Glutamatergic neuron (in vitro differentiated cells): ENCODE measurements at regions not wholly inside any gene's neighbourhood (a gene's known extent, or its start where the extent isn't known, plus 50 kb on each side); places are given as distances from the start of the nearest gene placed in this dataset.

ENCODE experiments used
- DNase-seq: peaks from one replicate; pipeline ENCODE4 v3.0.0; 2022
- H3K27ac Mint-ChIP-seq: one replicate; pipeline ENCODE4 v1.8.0; 2020; ENCODE audit warnings: mild to moderate bottlenecking, mixed read lengths, inconsistent platforms; ENCODE audit not compliant: unreplicated experiment
- H3K27me3 Mint-ChIP-seq: one replicate; pipeline ENCODE4 v1.8.0; 2020; ENCODE audit warnings: mild to moderate bottlenecking, moderate library complexity, mixed read lengths, inconsistent platforms; ENCODE audit not compliant: unreplicated experiment
- H3K36me3 Mint-ChIP-seq: one replicate; pipeline ENCODE4 v1.8.0; 2020; ENCODE audit warnings: mild to moderate bottlenecking, mixed read lengths, inconsistent platforms; ENCODE audit not compliant: unreplicated experiment
- H3K4me1 Mint-ChIP-seq: one replicate; pipeline ENCODE4 v1.8.0; 2020; ENCODE audit warnings: mild to moderate bottlenecking, low read depth, mixed read lengths, inconsistent platforms; ENCODE audit not compliant: unreplicated experiment
- H3K4me3 Mint-ChIP-seq: one replicate; pipeline ENCODE4 v1.8.0; 2020; ENCODE audit warnings: mild to moderate bottlenecking, mixed read lengths, inconsistent platforms; ENCODE audit not compliant: unreplicated experiment
- H3K9me3 Mint-ChIP-seq: one replicate; pipeline ENCODE4 v1.8.0; 2020; ENCODE audit warnings: mild to moderate bottlenecking, moderate library complexity, mixed read lengths, inconsistent platforms; ENCODE audit not compliant: unreplicated experiment
- TF ChIP-seq, protein P1 (sequence below): fragments of 200-600 bp; sonication (generic); IDR thresholded peaks from one replicate; pipeline ENCODE4 v1.5.0; 2021; ENCODE audit not compliant: partially characterized antibody, unreplicated experiment

DNA sequence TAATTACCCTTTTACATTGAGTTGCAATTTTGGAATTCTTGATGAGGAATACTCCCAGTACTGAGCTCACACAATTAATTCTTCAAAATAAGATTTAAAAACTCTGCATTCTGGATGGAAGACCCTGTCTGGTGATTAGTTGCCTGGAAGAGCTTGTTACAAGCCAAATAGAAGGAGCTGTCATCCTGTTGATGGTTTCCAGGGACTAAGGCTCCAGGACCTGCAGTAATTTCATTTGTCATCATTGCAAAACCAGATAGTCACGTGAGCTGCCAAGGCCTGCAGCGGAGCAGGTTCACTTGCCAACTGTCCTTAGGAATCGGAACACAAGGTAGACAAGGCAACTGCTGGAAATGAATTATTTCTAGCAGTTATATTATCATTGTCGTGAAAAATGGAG, 597.7 kb downstream of the CCDC171 start:
- H3K36me3 Mint-ChIP-seq: no peaks in the 10 kb centered on the region
- H3K27me3 Mint-ChIP-seq: peaks cover 21% of the 10 kb centered on the region
- peaks cover 23% of the 10 kb centered on the region for H3K4me1 Mint-ChIP-seq
- no peak overlapping the region for H3K27ac Mint-ChIP-seq
- no peak overlapping the region for H3K4me3 Mint-ChIP-seq
- H3K9me3 Mint-ChIP-seq: peaks cover 10% of the 10 kb centered on the region
- TF ChIP-seq, protein P1, sequence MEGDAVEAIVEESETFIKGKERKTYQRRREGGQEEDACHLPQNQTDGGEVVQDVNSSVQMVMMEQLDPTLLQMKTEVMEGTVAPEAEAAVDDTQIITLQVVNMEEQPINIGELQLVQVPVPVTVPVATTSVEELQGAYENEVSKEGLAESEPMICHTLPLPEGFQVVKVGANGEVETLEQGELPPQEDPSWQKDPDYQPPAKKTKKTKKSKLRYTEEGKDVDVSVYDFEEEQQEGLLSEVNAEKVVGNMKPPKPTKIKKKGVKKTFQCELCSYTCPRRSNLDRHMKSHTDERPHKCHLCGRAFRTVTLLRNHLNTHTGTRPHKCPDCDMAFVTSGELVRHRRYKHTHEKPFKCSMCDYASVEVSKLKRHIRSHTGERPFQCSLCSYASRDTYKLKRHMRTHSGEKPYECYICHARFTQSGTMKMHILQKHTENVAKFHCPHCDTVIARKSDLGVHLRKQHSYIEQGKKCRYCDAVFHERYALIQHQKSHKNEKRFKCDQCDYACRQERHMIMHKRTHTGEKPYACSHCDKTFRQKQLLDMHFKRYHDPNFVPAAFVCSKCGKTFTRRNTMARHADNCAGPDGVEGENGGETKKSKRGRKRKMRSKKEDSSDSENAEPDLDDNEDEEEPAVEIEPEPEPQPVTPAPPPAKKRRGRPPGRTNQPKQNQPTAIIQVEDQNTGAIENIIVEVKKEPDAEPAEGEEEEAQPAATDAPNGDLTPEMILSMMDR: no peak
- no peak for DNase-seq

DNA sequence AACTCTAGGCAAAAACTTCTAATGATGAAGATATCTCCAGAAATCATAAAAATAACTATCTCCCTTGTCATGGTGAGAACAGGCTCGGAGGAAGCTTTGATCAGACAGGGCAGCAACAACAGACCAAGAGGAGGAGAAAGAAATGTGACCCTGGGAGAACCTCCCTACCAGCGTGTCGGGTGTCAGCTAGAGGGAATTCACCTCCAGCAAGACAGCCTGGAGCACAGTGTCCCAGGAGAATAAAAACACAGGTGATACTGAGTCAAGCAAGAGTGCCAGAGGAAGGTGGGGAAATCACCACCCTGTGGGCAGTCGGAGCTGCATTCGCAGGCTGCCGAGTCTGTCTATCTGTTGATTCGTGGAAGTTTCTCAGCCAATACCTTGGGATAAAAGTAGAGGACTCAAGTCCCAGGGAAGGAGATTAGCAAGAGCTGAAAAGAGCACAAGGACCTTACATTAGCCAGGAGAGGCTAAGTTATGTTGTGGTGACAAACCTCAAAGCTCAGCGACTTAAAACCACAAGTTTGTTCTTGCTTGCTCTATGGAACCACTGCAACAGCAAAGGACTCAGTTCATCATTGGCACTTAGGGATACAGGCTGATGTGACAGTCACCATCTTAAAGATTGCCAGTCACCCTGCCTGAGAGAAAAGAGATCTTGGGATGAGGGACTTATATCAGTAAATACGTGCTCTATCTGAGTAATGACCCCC, 598.3 kb downstream of the CCDC171 start:
- H3K36me3 Mint-ChIP-seq: no peaks in the 10 kb centered on the region

DNA sequence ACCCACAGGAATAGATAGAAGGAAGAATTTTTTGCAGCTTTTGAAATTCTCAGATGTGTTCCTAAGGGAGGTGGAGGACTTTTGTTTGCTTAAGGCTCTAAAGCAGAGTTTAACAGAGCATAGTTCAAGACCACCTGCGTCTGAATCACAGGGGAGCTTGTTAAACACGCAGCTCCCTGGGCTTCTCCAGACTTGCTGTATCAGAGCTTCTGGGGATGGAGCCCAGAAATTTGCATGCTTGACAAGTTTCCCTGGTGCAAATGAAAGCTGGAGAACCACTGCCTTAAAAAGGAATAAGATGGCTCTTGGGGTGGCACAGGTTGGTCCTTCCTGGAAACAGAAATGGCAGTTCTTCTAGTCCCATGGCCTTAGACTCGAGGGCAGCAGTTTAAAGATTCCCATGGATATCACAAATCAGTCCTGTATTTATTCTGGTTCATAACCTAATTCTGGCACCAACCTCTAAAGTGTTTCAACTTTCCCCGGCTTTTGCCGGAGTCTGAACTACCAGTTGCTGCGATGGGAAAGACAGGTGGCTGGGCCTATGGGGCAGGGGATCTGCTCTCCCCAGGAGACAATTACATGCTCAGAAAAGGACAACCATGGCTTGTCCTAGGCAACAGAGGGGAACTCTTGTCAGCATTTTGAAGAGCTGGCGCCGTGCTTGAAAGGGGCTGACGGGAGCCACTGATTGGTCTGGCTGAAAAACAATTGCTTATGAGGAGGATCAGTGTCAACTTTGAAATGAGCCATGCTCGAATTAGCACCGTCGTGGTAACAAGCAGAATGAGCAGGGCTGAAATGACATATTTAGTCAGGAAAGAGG, 599.6 kb downstream of the CCDC171 start:
- no peaks in the 10 kb centered on the region for H3K36me3 Mint-ChIP-seq
- H3K27me3 Mint-ChIP-seq: peaks cover 23% of the 10 kb centered on the region
- H3K4me3 Mint-ChIP-seq: no peak overlapping the region
- no peak overlapping the region for H3K27ac Mint-ChIP-seq
- peaks cover 9% of the 10 kb centered on the region for H3K9me3 Mint-ChIP-seq
- TF ChIP-seq, protein P1: no peak
- no peak for DNase-seq
- H3K4me1 Mint-ChIP-seq: peaks cover 29% of the 10 kb centered on the region

More for the DNA sequence above, 598.3 kb downstream of the CCDC171 start:
- peaks cover 23% of the 10 kb centered on the region for H3K27me3 Mint-ChIP-seq
- no peak for DNase-seq
- H3K9me3 Mint-ChIP-seq: peaks cover 10% of the 10 kb centered on the region
- H3K27ac Mint-ChIP-seq: no peak overlapping the region
- H3K4me1 Mint-ChIP-seq: peaks cover 25% of the 10 kb centered on the region
- TF ChIP-seq, protein P1: no peak
- H3K4me3 Mint-ChIP-seq: no peak overlapping the region

DNA sequence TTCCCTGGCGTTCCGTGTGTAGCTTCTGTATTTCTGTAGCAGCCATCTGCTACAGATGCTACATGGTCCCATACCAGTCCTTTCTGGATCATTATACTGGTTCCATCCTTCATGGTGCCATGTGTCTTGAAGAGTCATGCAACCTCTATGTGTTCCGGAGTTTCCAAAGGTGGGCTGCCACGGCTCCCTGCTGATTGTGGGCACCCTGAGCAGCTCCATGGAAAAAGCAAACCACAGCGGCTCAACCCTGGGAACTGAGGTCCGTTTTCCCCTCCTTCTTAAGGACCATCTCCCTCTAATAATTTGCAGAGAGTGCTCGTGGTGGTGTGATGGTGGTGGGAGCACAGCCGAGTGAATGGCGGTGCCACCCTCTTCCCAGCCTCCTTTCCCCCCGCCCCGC, 600.4 kb downstream of the CCDC171 start:
- H3K9me3 Mint-ChIP-seq: peaks cover 9% of the 10 kb centered on the region
- H3K4me3 Mint-ChIP-seq: no peak overlapping the region
- no peak overlapping the region for H3K27ac Mint-ChIP-seq
- peaks cover 29% of the 10 kb centered on the region for H3K4me1 Mint-ChIP-seq
- TF ChIP-seq, protein P1: no peak
- peaks cover 23% of the 10 kb centered on the region for H3K27me3 Mint-ChIP-seq
- H3K36me3 Mint-ChIP-seq: no peaks in the 10 kb centered on the region
- no peak for DNase-seq

DNA sequence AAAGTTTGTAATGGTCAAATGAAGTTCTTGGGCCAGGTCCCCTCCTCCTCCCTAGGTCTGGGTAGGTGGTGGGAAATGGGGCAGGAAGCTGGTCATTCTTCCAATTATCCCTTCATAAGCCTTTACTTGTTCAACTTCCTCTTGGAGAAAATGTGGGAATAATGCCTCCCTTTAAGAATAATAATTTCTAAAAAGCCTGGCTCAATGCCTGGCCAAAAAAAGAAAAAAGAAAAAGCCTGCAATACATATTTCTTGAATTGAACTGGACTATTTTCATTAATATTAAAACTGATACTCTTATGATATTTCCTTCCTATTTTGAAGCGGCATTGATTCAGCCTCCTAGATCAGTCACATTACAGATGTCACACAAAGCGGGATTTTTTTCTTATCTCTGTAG, 600.9 kb downstream of the CCDC171 start:
- Mint-ChIP-seq H3K4me1 (peaks cover 29% of the 10 kb centered on the region), H3K9me3 (peaks cover 9% of the 10 kb centered on the region), H3K4me3 (peak overlapping the region; percentile 67), H3K27ac (peak overlapping the region; percentile 77), H3K36me3 (no peaks in the 10 kb centered on the region), H3K27me3 (peaks cover 23% of the 10 kb centered on the region)
- TF ChIP-seq, protein P1: no peak
- DNase-seq: no peak
